ENCODE measurements at regions not wholly inside any gene's neighbourhood (a gene's known extent, or its start where the extent isn't known, plus 50 kb on each side); places are given as distances from the start of the nearest gene placed in this dataset.

GRCh38 chr12:116358893-116359761, 81.6 kb upstream of the MED13L start (continued):
- TF ChIP-seq ZNF18 (CRISPR knock-in tag; IDR thresholded peaks at IDR 0.05; ENCODE audit: insufficient replicate concordance) (peak; percentile 51), CSRNP1 (CRISPR knock-in tag; IDR thresholded peaks at IDR 0.05) (no peak), CREB1 (IDR thresholded peaks at IDR 0.05) (peak; percentile 96), CREB1 (CRISPR knock-in tag; IDR thresholded peaks at IDR 0.05) (peak; percentile 94), ZBTB7B (CRISPR knock-in tag; IDR thresholded peaks at IDR 0.05) (0 out of 2 replicates have a peak, but pooled peaks have one; percentile 38), BRCA1 (CRISPR knock-in tag; IDR thresholded peaks at IDR 0.05) (0 out of 2 replicates have a peak, but pooled peaks have one; percentile 49), ZNF746 (CRISPR knock-in tag; IDR thresholded peaks at IDR 0.05) (no peak), SNAPC2 (CRISPR knock-in tag; IDR thresholded peaks at IDR 0.05) (peak; percentile 86; the same call in 1 of the 2 replicates), HNF1B (CRISPR knock-in tag; IDR thresholded peaks at IDR 0.05) (peak; percentile 77), CEBPG (CRISPR knock-in tag; IDR thresholded peaks at IDR 0.05) (peak; percentile 69), ZSCAN21 (CRISPR knock-in tag; IDR thresholded peaks at IDR 0.05; ENCODE audit: borderline replicate concordance) (0 out of 2 replicates have a peak, but pooled peaks have one; percentile 5), RFX5 (IDR thresholded peaks at IDR 0.05; ENCODE audit: low read depth, low read length) (peak; percentile 73; the same call in 1 of the 2 replicates), ZNF441 (CRISPR knock-in tag; IDR thresholded peaks at IDR 0.05; ENCODE audit: borderline replicate concordance) (peak; percentile 44; the same call in 1 of the 2 replicates), DPF2 (CRISPR knock-in tag; IDR thresholded peaks at IDR 0.05; ENCODE audit: borderline replicate concordance, low read depth) (0 out of 2 replicates have a peak, but pooled peaks have one; percentile 13), RXRA (CRISPR knock-in tag; IDR thresholded peaks at IDR 0.05) (peak; percentile 44; the same call in 1 of the 2 replicates), ARNTL (CRISPR knock-in tag; IDR thresholded peaks at IDR 0.05) (0 out of 2 replicates have a peak, but pooled peaks have one; percentile 29), TFAP4 (IDR thresholded peaks at IDR 0.05; ENCODE audit: borderline replicate concordance, low read depth) (peak; percentile 55; the same call in 1 of the 2 replicates), HNRNPK (IDR thresholded peaks at IDR 0.05; ENCODE audit: low read depth, low read length, poor library complexity, severe bottlenecking) (no peak), ZNF350 (CRISPR knock-in tag; IDR thresholded peaks at IDR 0.05; ENCODE audit: borderline replicate concordance, low read depth) (peak; percentile 54; the same call in 1 of the 2 replicates), FOXO4 (CRISPR knock-in tag; conservative IDR thresholded peaks at IDR 0.05) (no peak), REPIN1 (CRISPR knock-in tag; IDR thresholded peaks at IDR 0.05; ENCODE audit: borderline replicate concordance, low read depth) (peak; percentile 23; the same call in 1 of the 2 replicates), HDAC2 (CRISPR knock-in tag; IDR thresholded peaks at IDR 0.05) (peak; percentile 54; the same call in 1 of the 2 replicates)
